IMR-90 (cell line): ENCODE measurements at regions not wholly inside any gene's neighbourhood (a gene's known extent, or its start where the extent isn't known, plus 50 kb on each side); places are given as distances from the start of the nearest gene placed in this dataset.

Experiments
- ATAC-seq: fragments of 200-7000 bp; cut with Tn5 transposase; 2 replicates; pipeline ENCODE4 v1.9.1; 2020; ENCODE audit warnings: low read depth, mild to moderate bottlenecking, moderate library complexity
- BruUV-seq: library from RNA; stranded (reverse); fragments of 400-500 nt; replicated peaks from 2 replicates; lab custom pipeline; 2021; lab: Mats Ljungman, UMichigan
- CTCF ChIA-PET: fragments of 300-600 bp; formaldehyde crosslinking; extraction: SDS; loops from one replicate; lab custom pipeline; 2021; ENCODE audit warnings: antibody characterized with exemption; lab: Yijun Ruan, JAX
- POLR2A ChIA-PET: fragments of 300-600 bp; sonication (Branson Sonifier 250); formaldehyde crosslinking; loops from one replicate; lab custom pipeline; 2022; ENCODE audit warnings: antibody characterized with exemption; ENCODE audit not compliant: unreplicated experiment; lab: Charles Lee
- DNase-seq: peaks from one replicate; pipeline ENCODE4 v3.0.0; 2013
- H2AFZ ChIP-seq: replicated peaks from 2 replicates; pipeline ENCODE3; 2013; ENCODE audit warnings: low read length, mild to moderate bottlenecking; ENCODE audit not compliant: poor library complexity
- H2AK5ac ChIP-seq: 2 replicates; pipeline ENCODE4 v1.6.1; 2013; ENCODE audit warnings: low read depth, low read length, inconsistent platforms
- H2AK9ac ChIP-seq: replicated peaks from 2 replicates; pipeline ENCODE3; 2013; ENCODE audit warnings: mild to moderate bottlenecking, low read depth, low read length, moderate library complexity; ENCODE audit not compliant: poor library complexity
- H2BK120ac ChIP-seq: 2 replicates; pipeline ENCODE4 v1.6.1; 2013; ENCODE audit warnings: low read depth, low read length, inconsistent platforms
- H2BK15ac ChIP-seq: 3 replicates; pipeline ENCODE4 v1.6.1; 2013; ENCODE audit warnings: low read depth, low read length, inconsistent platforms
- H2BK20ac ChIP-seq: 2 replicates; pipeline ENCODE4 v1.6.1; 2013; ENCODE audit warnings: low read depth, mild to moderate bottlenecking, inconsistent platforms, low read length, moderate library complexity
- H2BK5ac ChIP-seq: 2 replicates; pipeline ENCODE4 v1.6.1; 2013; ENCODE audit warnings: mild to moderate bottlenecking, low read depth, low read length, inconsistent platforms; ENCODE audit not compliant: poor library complexity, severe bottlenecking
- H3K14ac ChIP-seq: replicated peaks from 2 replicates; pipeline ENCODE4 v1.6.1; 2013; ENCODE audit warnings: low read depth, low read length, inconsistent platforms
- H3K18ac ChIP-seq: 2 replicates; pipeline ENCODE4 v1.6.1; 2013; ENCODE audit warnings: low read depth, low read length, control low read depth
- H3K23ac ChIP-seq: 2 replicates; pipeline ENCODE4 v1.6.1; 2013; ENCODE audit warnings: low read depth, low read length, inconsistent platforms
- H3K27ac ChIP-seq: 2 replicates; pipeline ENCODE4 v1.5.1; 2013; ENCODE audit warnings: mild to moderate bottlenecking, control low read depth, low read length; ENCODE audit not compliant: insufficient read depth
- H3K27me3 ChIP-seq: 2 replicates; pipeline ENCODE4 v1.6.1; 2013; ENCODE audit warnings: low read length; ENCODE audit not compliant: control insufficient read depth, insufficient read depth
- H3K36me3 ChIP-seq: 2 replicates; pipeline ENCODE4 v1.6.1; 2013; ENCODE audit warnings: low read length, mixed read lengths; ENCODE audit not compliant: control insufficient read depth, insufficient read depth
- H3K4ac ChIP-seq: 2 replicates; pipeline ENCODE4 v1.6.1; 2013; ENCODE audit warnings: low read depth, low read length, inconsistent platforms
- H3K4me1 ChIP-seq: 2 replicates; pipeline ENCODE4 v1.6.1; 2013; ENCODE audit warnings: low read length, mixed read lengths; ENCODE audit not compliant: control insufficient read depth, insufficient read depth
- H3K4me2 ChIP-seq: 2 replicates; pipeline ENCODE4 v1.6.1; 2013; ENCODE audit warnings: low read depth, mild to moderate bottlenecking, control low read depth, low read length, moderate library complexity
- H3K4me3 ChIP-seq: 2 replicates; pipeline ENCODE4 v1.5.1; 2013; ENCODE audit warnings: low read depth, mild to moderate bottlenecking, control low read depth, low read length, moderate library complexity; ENCODE audit not compliant: insufficient read depth
- H3K56ac ChIP-seq: 2 replicates; pipeline ENCODE4 v1.6.1; 2013; ENCODE audit warnings: low read length, inconsistent platforms; ENCODE audit not compliant: insufficient read depth; ENCODE audit errors: extremely low read depth
- H3K79me1 ChIP-seq, 2 experiments: 2 replicates each; pipeline ENCODE4 v1.6.1; 2013; ENCODE audit warnings: low read length in 2 of 2, inconsistent platforms in 1 of 2, low read depth in 1 of 2
- H3K9ac ChIP-seq: 2 replicates; pipeline ENCODE4 v1.6.1; 2013; ENCODE audit warnings: low read depth, low read length, control low read depth
- H3K9me1 ChIP-seq: 2 replicates; pipeline ENCODE4 v1.6.1; 2013; ENCODE audit warnings: low read length, inconsistent platforms; ENCODE audit not compliant: insufficient read depth
- H3K9me3 ChIP-seq: 2 replicates; pipeline ENCODE4 v1.6.1; 2013; ENCODE audit warnings: low read length; ENCODE audit not compliant: control insufficient read depth, insufficient read depth
- H4K20me1 ChIP-seq: 2 replicates; pipeline ENCODE4 v1.6.1; 2013; ENCODE audit warnings: low read length, inconsistent platforms; ENCODE audit not compliant: insufficient read depth
- H4K5ac ChIP-seq: 2 replicates; pipeline ENCODE4 v1.6.1; 2013; ENCODE audit warnings: mild to moderate bottlenecking, low read depth, low read length, control low read depth
- H4K8ac ChIP-seq, 2 experiments: 2 replicates each; pipeline ENCODE4 v1.6.1; 2013; ENCODE audit warnings: low read depth in 2 of 2, low read length in 2 of 2, control low read depth in 1 of 2, inconsistent platforms in 1 of 2
- H4K91ac ChIP-seq: 2 replicates; pipeline ENCODE4 v1.6.1; 2013; ENCODE audit warnings: low read depth, low read length, inconsistent platforms; ENCODE audit not compliant: insufficient read depth
- MXI1 ChIP-seq: IDR thresholded peaks from 2 replicates; pipeline ENCODE4 v1.6.1; 2012; ENCODE audit warnings: low read depth, mild to moderate bottlenecking, low read length, moderate library complexity, borderline replicate concordance
- POLR2A ChIP-seq: IDR thresholded peaks from 2 replicates; pipeline ENCODE4 v1.6.1; 2012; ENCODE audit warnings: mild to moderate bottlenecking, low read depth, low read length
- SMC3 ChIP-seq: fragments of 150-350 bp; IDR thresholded peaks from 2 replicates; pipeline ENCODE4 v1.6.1; 2016; ENCODE audit warnings: low read depth, mild to moderate bottlenecking, antibody characterized with exemption, low read length, moderate library complexity
- WGBS, 2 experiments: methylation state at CpG; one replicate each; pipeline versions ENCODE4 v1.1.5 to v1.1.7; 2013; ENCODE audit warnings: missing lambda C conversion rate in 2 of 2; ENCODE audit not compliant: insufficient read length in 1 of 2; ENCODE audit errors: extremely low coverage in 2 of 2; 5-methylcytosine and 5-hydroxymethylcytosine counted together
- dilution Hi-C: fragments of 300-500 bp; cut with HindIII; formaldehyde crosslinking; loops from one replicate; pipeline ENCODE4 v1.14.3; 2018; ENCODE audit warnings: low sequenced_read_pairs; ENCODE audit not compliant: unreplicated experiment
- in situ Hi-C: fragments of 300-500 bp; cut with MboI; formaldehyde crosslinking; loops from 3 replicates; pipeline ENCODE4 v1.14.3; 2019; ENCODE audit warnings: low sequenced_read_pairs, inconsistent platforms, mixed read lengths
- intact Hi-C: fragments of 100-400 bp; cut with micrococcal nuclease; formaldehyde crosslinking; loops from 2 replicates; pipeline ENCODE4 v1.10.0; 2022

DNA sequence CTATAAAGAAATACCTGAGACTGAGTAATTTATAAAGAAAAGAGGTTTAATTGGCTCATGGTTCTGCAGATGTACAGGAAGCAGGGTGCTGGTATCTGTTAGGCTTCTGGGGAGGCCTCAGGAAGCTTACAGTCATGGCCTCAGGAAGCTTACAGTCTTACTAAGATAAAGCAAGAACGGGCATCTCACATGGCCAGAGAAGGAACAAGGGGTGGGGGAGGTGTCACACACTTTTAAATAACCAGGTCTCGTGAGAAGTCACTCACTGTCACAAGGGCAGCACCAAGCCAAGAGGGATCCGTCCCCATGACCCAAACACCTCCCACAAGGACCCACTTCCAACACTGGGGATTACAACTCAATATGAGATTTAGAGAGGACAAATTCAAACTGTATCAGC lies 192.8 kb upstream of the B3GAT1 start:
- no peak overlapping the region for H2AFZ ChIP-seq
- dilution Hi-C loops (no loop called here), in situ Hi-C loops (no loop called here), intact Hi-C loops (no loop called here)
- H4K20me1 ChIP-seq, result no peaks in the 10 kb centered on the region
- no peak overlapping the region for H3K9ac ChIP-seq
- H2BK120ac ChIP-seq, result no peak overlapping the region
- no peak overlapping the region for H3K4me2 ChIP-seq
- H3K56ac ChIP-seq, result no peak overlapping the region
- no CpG with 5 or more reads among the region's 3 CpGs for WGBS, 2 experiments
- H3K18ac ChIP-seq, result no peak overlapping the region
- H4K8ac ChIP-seq, result no peak overlapping the region
- no peak overlapping the region for H2BK5ac ChIP-seq
- H3K9me3 ChIP-seq, result peaks cover 18% of the 10 kb centered on the region
- no TSS peak for BruUV-seq
- H2BK20ac ChIP-seq, result no peak overlapping the region
- no peak overlapping the region for H3K27ac ChIP-seq
- H3K36me3 ChIP-seq, result no peaks in the 10 kb centered on the region
- POLR2A ChIA-PET, result no interaction called here
- H3K23ac ChIP-seq, result no peak overlapping the region
- H3K14ac ChIP-seq, result no peak overlapping the region
- no peak overlapping the region for H2AK9ac ChIP-seq
- H2BK15ac ChIP-seq, result no peak overlapping the region
- no peak for DNase-seq
- no peak overlapping the region for H2AK5ac ChIP-seq
- no peak overlapping the region for H4K5ac ChIP-seq
- no peaks in the 10 kb centered on the region for H3K79me1 ChIP-seq
- H3K27me3 ChIP-seq, result no peaks in the 10 kb centered on the region
- CTCF ChIA-PET, result no interaction called here
- H3K4me3 ChIP-seq, result no peak overlapping the region
- no peak for ATAC-seq
- no peak overlapping the region for H3K4ac ChIP-seq
- no peaks in the 10 kb centered on the region for H3K9me1 ChIP-seq
- no peak overlapping the region for H4K91ac ChIP-seq
- no peaks in the 10 kb centered on the region for H3K4me1 ChIP-seq
- TF ChIP-seq POLR2A (no peak), MXI1 (no peak), SMC3 (no peak)
